GM12864 (cell line): ENCODE measurements at regions not wholly inside any gene's neighbourhood (a gene's known extent, or its start where the extent isn't known, plus 50 kb on each side); places are given as distances from the start of the nearest gene placed in this dataset.

Experiments
- DNase-seq: peaks from one replicate; pipeline ENCODE4 v3.0.0-alpha.2; 2011; ENCODE audit warnings: low read depth
- H3K4me3 ChIP-seq: 2 replicates; pipeline ENCODE4 v1.5.1; 2011; ENCODE audit warnings: mild to moderate bottlenecking, low read depth, low read length, control low read depth
- TF ChIP-seq, protein P1 (sequence below): IDR thresholded peaks from 2 replicates; pipeline ENCODE4 v1.5.1; 2011; ENCODE audit warnings: low read depth, mild to moderate bottlenecking, moderate library complexity, low read length, control low read depth, inconsistent platforms; ENCODE audit errors: missing control alignments

DNA sequence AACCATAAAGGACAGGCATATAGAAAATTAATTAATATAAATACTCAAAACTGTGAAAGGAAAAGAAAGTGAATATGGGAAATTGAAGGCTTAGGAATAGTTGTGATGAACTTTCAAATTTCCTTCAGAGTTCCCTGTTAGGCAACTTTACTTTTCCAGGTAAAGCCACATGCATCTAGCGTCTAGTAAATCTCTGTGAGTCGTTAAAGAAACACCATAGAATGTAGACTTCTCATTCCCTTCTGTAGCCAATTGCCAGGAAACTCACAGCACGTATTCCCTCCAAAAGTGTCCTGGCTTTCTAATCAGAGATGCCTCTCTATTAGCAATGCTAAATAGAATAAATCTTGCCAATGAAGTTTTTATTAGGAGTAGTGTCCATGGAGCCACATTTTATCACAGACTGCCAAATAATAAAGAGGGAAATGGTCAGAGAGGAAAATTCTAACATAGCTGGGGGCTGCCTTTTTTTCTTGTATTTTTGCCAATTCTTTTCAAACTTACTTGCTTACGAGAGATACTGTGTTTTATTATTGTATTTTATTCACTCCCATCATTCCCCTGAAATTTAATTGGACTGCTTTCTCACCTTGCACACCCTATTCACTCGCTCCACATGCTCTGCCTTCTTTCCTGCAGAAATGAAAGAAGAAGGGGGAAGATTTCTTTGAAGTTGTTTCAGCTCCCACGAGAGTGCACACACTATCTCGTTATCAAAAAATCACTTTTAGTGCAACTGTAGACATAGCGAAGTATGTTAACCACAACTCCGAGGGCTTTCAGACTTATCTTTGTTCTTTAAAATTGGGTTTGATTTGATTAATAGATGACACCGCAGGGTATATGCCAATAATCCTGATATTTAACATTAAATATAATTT is 439.0 kb downstream of the CSNK1G3 start:
- H3K4me3 ChIP-seq, result no peak overlapping the region
- DNase-seq, result no peak
- TF ChIP-seq, protein P1, sequence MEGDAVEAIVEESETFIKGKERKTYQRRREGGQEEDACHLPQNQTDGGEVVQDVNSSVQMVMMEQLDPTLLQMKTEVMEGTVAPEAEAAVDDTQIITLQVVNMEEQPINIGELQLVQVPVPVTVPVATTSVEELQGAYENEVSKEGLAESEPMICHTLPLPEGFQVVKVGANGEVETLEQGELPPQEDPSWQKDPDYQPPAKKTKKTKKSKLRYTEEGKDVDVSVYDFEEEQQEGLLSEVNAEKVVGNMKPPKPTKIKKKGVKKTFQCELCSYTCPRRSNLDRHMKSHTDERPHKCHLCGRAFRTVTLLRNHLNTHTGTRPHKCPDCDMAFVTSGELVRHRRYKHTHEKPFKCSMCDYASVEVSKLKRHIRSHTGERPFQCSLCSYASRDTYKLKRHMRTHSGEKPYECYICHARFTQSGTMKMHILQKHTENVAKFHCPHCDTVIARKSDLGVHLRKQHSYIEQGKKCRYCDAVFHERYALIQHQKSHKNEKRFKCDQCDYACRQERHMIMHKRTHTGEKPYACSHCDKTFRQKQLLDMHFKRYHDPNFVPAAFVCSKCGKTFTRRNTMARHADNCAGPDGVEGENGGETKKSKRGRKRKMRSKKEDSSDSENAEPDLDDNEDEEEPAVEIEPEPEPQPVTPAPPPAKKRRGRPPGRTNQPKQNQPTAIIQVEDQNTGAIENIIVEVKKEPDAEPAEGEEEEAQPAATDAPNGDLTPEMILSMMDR, result no peak

DNA sequence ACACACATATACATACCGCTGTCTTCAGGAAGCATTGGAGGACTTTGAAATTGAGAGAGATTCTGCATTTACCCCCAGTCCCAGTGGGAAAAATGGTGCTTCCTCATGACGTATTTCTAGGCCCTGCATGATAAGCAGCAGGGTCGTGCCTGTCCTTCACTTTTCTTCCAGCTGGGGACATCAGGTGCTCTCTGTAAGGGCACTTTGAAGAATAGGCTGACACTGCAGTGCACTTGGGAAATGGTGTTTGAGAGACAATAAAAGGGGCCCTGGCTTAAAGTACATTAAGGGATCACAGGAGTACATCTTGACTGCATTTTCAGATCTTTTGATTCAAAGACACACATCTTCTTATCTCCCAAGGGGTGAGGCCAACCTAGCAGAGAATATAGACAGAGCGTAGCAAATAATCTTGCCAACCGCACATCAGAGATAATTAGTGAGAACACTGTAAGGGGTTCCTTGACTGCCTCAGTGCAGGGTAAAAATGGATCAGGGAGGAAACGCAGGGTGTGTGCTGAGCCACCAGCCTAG is 437.9 kb downstream of the CSNK1G3 start:
- no peak overlapping the region for H3K4me3 ChIP-seq
- no peak for DNase-seq
- TF ChIP-seq, protein P1, result no peak

DNA sequence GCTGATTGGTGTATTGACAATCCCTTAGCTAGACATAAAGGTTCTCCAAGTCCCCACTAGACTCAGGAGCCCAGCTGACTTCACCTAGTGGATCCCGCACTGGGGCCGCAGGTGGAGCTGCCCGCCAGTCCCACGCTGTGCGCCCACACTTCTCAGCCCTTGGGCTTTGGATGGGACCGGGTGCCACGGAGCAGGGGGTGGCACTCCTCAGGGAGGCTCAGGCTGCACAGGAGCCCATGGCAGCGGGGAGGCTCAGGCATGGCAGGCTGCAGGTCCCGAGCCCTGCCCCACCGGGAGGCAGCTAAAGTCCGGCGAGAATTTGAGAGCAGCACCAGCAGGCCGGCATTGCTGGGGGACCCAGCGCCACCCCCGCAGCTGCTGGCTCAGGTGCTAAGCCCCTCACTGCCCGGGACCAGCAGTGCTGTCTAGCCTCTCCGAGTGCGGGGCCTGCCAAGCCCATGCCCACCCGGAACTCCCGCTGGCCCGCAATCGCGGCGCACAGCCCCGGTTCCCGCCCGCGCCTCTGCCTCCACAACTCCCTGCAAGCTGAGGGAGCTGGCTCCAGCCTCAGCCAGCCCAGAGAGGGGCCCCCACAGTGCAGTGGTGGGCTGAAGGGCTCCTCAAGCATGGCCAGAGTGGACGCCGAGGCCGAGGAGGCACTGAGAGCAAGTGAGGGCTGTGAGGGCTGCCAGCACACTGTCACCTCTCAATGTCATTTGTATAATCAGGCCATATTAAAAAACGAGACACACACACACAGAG is 437.2 kb downstream of the CSNK1G3 start:
- no peak for DNase-seq
- TF ChIP-seq, protein P1, result no peak
- no peak overlapping the region for H3K4me3 ChIP-seq

DNA sequence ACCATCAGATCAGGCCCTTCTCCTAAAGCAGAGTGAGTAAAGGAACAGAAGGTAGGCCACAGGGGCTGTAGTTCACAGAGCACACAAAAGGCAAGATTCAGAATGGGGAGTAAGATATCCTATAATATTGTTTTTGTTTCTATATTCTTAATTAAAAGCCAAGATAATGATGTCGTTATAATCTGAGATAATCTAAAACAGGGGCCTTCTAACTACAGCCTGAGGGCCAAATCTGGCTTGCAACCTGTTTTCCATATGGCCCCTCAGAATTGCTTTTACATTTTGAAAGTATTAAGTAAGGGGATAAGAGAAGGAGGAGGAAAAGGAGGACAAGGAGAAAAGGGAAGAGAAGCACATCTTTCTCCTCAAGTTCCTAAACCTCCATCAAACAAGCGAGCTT is 435.8 kb downstream of the CSNK1G3 start:
- TF ChIP-seq, protein P1, result no peak
- H3K4me3 ChIP-seq, result no peak overlapping the region
- DNase-seq, result no peak

- no peak overlapping the region for H3K4me3 ChIP-seq
- TF ChIP-seq, protein P1, result no peak
- no peak for DNase-seq
Observed at GRCh38 chr5:123945548-123945947, 433.6 kb downstream of the CSNK1G3 start.

DNA sequence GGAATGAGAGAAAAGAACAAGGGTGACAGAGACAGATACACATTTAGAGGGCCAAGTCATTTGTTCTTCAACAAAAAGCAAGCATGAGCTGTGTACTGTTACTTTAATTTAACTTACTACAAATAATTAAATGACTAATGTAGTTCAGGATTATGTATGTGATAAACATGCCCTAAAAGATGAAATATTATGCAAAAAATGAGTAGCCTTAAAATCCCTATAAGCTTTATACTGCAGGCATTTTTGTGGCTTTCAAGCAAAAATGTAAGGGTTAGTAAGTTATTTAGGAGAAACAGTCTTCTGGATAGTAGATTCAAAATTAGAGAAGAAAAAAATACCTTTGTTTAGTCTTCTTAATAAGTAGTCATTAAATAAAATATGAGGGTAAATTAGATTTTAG is 431.2 kb downstream of the CSNK1G3 start:
- TF ChIP-seq, protein P1, result no peak
- no peak overlapping the region for H3K4me3 ChIP-seq

More for the DNA sequence above, 431.2 kb downstream of the CSNK1G3 start:
- no peak for DNase-seq
